Endothelial cell of umbilical vein (primary cell): ENCODE measurements at regions not wholly inside any gene's neighbourhood (a gene's known extent, or its start where the extent isn't known, plus 50 kb on each side); places are given as distances from the start of the nearest gene placed in this dataset.

Experiments
- BruUV-seq: library from RNA; stranded (reverse); fragments of 400-500 nt; replicated peaks from 2 replicates; lab custom pipeline; 2021; lab: Mats Ljungman, UMichigan
- CTCF ChIA-PET: fragments of 300-600, 350-600 bp; sonication (Branson Sonifier 250); formaldehyde crosslinking; loops from one replicate; lab custom pipeline; 2021; ENCODE audit warnings: antibody characterized with exemption, inconsistent platforms; lab: Charles Lee
- POLR2A ChIA-PET: fragments of 300-600, 350-600 bp; sonication (Branson Sonifier 250); formaldehyde crosslinking; loops from one replicate; lab custom pipeline; 2021; ENCODE audit warnings: antibody characterized with exemption, inconsistent platforms; lab: Charles Lee
- DNase-seq: peaks from one replicate; pipeline ENCODE4 v3.0.0-alpha.2; 2011; ENCODE audit warnings: low read depth, low spot score
- FAIRE-seq: peaks from 2 replicates; lab custom pipeline; 2011; peaks lifted over from hg19 to GRCh38; lab: Jason Lieb, UNC
- H2AFZ ChIP-seq: 2 replicates; pipeline ENCODE4 v1.6.0; 2012; ENCODE audit warnings: low read depth, low read length, control low read depth, inconsistent platforms
- H3K27ac ChIP-seq: 2 replicates; pipeline ENCODE4 v1.5.1; 2011; ENCODE audit warnings: low read depth, mild to moderate bottlenecking, control low read depth, low read length, moderate library complexity; ENCODE audit not compliant: insufficient read depth
- H3K27me3 ChIP-seq, 2 experiments: 2 replicates each; pipeline versions ENCODE4 v1.6.0 to v1.6.1; 2011; ENCODE audit warnings: low read length in 2 of 2, mixed read lengths in 1 of 2; ENCODE audit not compliant: control insufficient read depth in 2 of 2, insufficient read depth in 2 of 2
- H3K36me3 ChIP-seq, 2 experiments: 2 replicates in 1 of 2; 3 replicates in 1 of 2; pipeline ENCODE4 v1.5.1; 2011; ENCODE audit warnings: low read length in 2 of 2, mild to moderate bottlenecking in 1 of 2, moderate library complexity in 1 of 2; ENCODE audit not compliant: control insufficient read depth in 2 of 2, insufficient read depth in 2 of 2; ENCODE audit errors: extremely low read depth in 1 of 2
- H3K4me1 ChIP-seq: 3 replicates; pipeline ENCODE4 v1.5.1; 2011; ENCODE audit warnings: mild to moderate bottlenecking, low read length; ENCODE audit not compliant: control insufficient read depth, insufficient read depth; ENCODE audit errors: extremely low read depth
- H3K4me2 ChIP-seq: 2 replicates; pipeline ENCODE4 v1.6.1; 2011; ENCODE audit warnings: low read length, control low read depth, mixed read lengths; ENCODE audit not compliant: insufficient read depth
- H3K4me3 ChIP-seq, 3 experiments: fragments of 200-600 bp in 1 of 3; sonication (generic), shearing (Covaris generic) in 1 of 3; replicated peaks in 1 of 3; 2 replicates each; pipeline ENCODE4 v1.5.1; 2011 to 2016; ENCODE audit warnings: control low read depth in 3 of 3, low read length in 3 of 3, mild to moderate bottlenecking in 2 of 3, inconsistent platforms in 1 of 3, low read depth in 1 of 3, moderate library complexity in 1 of 3; ENCODE audit not compliant: insufficient read depth in 1 of 3
- H3K79me2 ChIP-seq: 2 replicates; pipeline ENCODE4 v1.6.0; 2012; ENCODE audit warnings: low read length, inconsistent platforms; ENCODE audit not compliant: control insufficient read depth, insufficient read depth
- H3K9ac ChIP-seq: replicated peaks from 2 replicates; pipeline ENCODE3; 2011; ENCODE audit warnings: low read length, control low read depth; ENCODE audit not compliant: insufficient read depth; ENCODE audit errors: extremely low read depth
- H3K9me1 ChIP-seq: replicated peaks from 3 replicates; pipeline ENCODE4 v1.6.0; 2011; ENCODE audit warnings: mild to moderate bottlenecking, low read length; ENCODE audit not compliant: control insufficient read depth, insufficient read depth; ENCODE audit errors: extremely low read depth
- H3K9me3 ChIP-seq: replicated peaks from 2 replicates; pipeline ENCODE4 v1.5.1; 2012; ENCODE audit warnings: low read length, inconsistent platforms; ENCODE audit not compliant: control insufficient read depth, insufficient read depth
- H4K20me1 ChIP-seq: replicated peaks from 2 replicates; pipeline ENCODE3; 2011; ENCODE audit warnings: mild to moderate bottlenecking, low read length; ENCODE audit not compliant: control insufficient read depth, insufficient read depth; ENCODE audit errors: extremely low read depth
- CTCF ChIP-seq, 2 donors: IDR thresholded peaks; 1 replicate in 1 of 2; 2 replicates in 1 of 2; pipeline ENCODE4 v1.5.1; 2011; ENCODE audit warnings: low read length in 2 of 2, mild to moderate bottlenecking in 2 of 2, moderate library complexity in 2 of 2, control low read depth in 1 of 2, inconsistent platforms in 1 of 2, low read depth in 1 of 2; ENCODE audit not compliant: insufficient read depth in 1 of 2; ENCODE audit errors: extremely low read depth in 1 of 2
- EZH2 ChIP-seq: IDR thresholded peaks from 2 replicates; pipeline ENCODE4 v1.6.1; 2012; ENCODE audit warnings: borderline replicate concordance, low read depth, mild to moderate bottlenecking, moderate library complexity, low read length, inconsistent platforms; ENCODE audit not compliant: severe bottlenecking
- FOS ChIP-seq: IDR thresholded peaks from 2 replicates; pipeline ENCODE4 v1.6.1; 2011; ENCODE audit warnings: mild to moderate bottlenecking, low read length, moderate library complexity, borderline replicate concordance; ENCODE audit not compliant: insufficient read depth
- GATA2 ChIP-seq: IDR thresholded peaks from 2 replicates; pipeline ENCODE4 v1.7.0; 2011; ENCODE audit warnings: low read depth, mild to moderate bottlenecking, moderate library complexity, mixed read lengths, low read length; ENCODE audit not compliant: insufficient read length, insufficient read depth
- JUN ChIP-seq: IDR thresholded peaks from 2 replicates; pipeline ENCODE4 v1.6.1; 2011; ENCODE audit warnings: borderline replicate concordance, low read depth; ENCODE audit not compliant: insufficient read length, insufficient read depth
- MAX ChIP-seq: IDR thresholded peaks from 2 replicates; pipeline ENCODE4 v1.6.1; 2011; ENCODE audit not compliant: insufficient read depth, insufficient read length
- dilution Hi-C: fragments of 300-500 bp; cut with MboI; formaldehyde crosslinking; loops from one replicate; pipeline ENCODE4 v1.15.0; 2019; ENCODE audit warnings: low sequenced_read_pairs; ENCODE audit not compliant: extremely low pct_ligation_motif_present
- intact Hi-C: fragments of 100-400 bp; cut with micrococcal nuclease; formaldehyde crosslinking; loops from one replicate; pipeline ENCODE4 v1.10.0; 2022

GRCh38 chr12:118645219-118645618 is 268.9 kb downstream of the SUDS3 start:
- dilution Hi-C loops: no loop called here
- H3K27ac ChIP-seq: no peak overlapping the region
- H3K9me1 ChIP-seq: no peaks in the 10 kb centered on the region
- no peaks in the 10 kb centered on the region for H3K27me3 ChIP-seq
- no peaks in the 10 kb centered on the region for H3K36me3 ChIP-seq
- POLR2A ChIA-PET: no interaction called here
- FAIRE-seq: no peak
- no peak for DNase-seq
- H3K4me1 ChIP-seq: no peaks in the 10 kb centered on the region
- no peak overlapping the region for H3K9ac ChIP-seq
- H2AFZ ChIP-seq: no peak overlapping the region
- H3K79me2 ChIP-seq: no peaks in the 10 kb centered on the region
- H3K4me3 ChIP-seq: no peak overlapping the region
- no peaks in the 10 kb centered on the region for H3K9me3 ChIP-seq
- CTCF ChIA-PET: no interaction called here
- H3K4me2 ChIP-seq: no peak overlapping the region
- BruUV-seq: no TSS peak
- TF ChIP-seq MAX (no peak), JUN (no peak), CTCF (IDR thresholded peaks at IDR 0.05; ENCODE audit: extremely low read depth in 1 of 2, insufficient read depth in 1 of 2, low read depth in 1 of 2, low read length in 2 of 2) (no peak), EZH2 (no peak), GATA2 (no peak), FOS (no peak)
- H4K20me1 ChIP-seq: no peaks in the 10 kb centered on the region
- intact Hi-C loops: no loop called here
